Mesothelial cell of epicardium (in vitro differentiated cells): ENCODE measurements at regions not wholly inside any gene's neighbourhood (a gene's known extent, or its start where the extent isn't known, plus 50 kb on each side); places are given as distances from the start of the nearest gene placed in this dataset.

ENCODE experiments used
- DNase-seq, 2 experiments: peaks; one replicate each; pipeline ENCODE4 v3.0.0; 2021; ENCODE audit warnings: low spot score in 2 of 2; ENCODE audit not compliant: unreplicated experiment in 2 of 2
- H3K27ac Mint-ChIP-seq: 2 replicates; pipeline ENCODE4 v1.8.0; 2021; ENCODE audit warnings: mixed read lengths
- H3K27me3 Mint-ChIP-seq: 2 replicates; pipeline ENCODE4 v1.8.0; 2021; ENCODE audit warnings: low read depth, mixed read lengths
- H3K36me3 Mint-ChIP-seq: 2 replicates; pipeline ENCODE4 v1.8.0; 2021; ENCODE audit warnings: mixed read lengths
- H3K4me1 Mint-ChIP-seq: 2 replicates; pipeline ENCODE4 v1.8.0; 2021; ENCODE audit warnings: mixed read lengths
- H3K4me3 Mint-ChIP-seq: 2 replicates; pipeline ENCODE4 v1.8.0; 2021; ENCODE audit warnings: mild to moderate bottlenecking, moderate library complexity, mixed read lengths
- H3K9me3 Mint-ChIP-seq: 2 replicates; pipeline ENCODE4 v1.8.0; 2021; ENCODE audit warnings: mixed read lengths
- TF ChIP-seq, protein P1 (sequence below): fragments of 200-600 bp; sonication (generic); IDR thresholded peaks from one replicate; pipeline ENCODE4 v1.5.0; 2021; ENCODE audit warnings: antibody characterized with exemption; ENCODE audit not compliant: unreplicated experiment

DNA sequence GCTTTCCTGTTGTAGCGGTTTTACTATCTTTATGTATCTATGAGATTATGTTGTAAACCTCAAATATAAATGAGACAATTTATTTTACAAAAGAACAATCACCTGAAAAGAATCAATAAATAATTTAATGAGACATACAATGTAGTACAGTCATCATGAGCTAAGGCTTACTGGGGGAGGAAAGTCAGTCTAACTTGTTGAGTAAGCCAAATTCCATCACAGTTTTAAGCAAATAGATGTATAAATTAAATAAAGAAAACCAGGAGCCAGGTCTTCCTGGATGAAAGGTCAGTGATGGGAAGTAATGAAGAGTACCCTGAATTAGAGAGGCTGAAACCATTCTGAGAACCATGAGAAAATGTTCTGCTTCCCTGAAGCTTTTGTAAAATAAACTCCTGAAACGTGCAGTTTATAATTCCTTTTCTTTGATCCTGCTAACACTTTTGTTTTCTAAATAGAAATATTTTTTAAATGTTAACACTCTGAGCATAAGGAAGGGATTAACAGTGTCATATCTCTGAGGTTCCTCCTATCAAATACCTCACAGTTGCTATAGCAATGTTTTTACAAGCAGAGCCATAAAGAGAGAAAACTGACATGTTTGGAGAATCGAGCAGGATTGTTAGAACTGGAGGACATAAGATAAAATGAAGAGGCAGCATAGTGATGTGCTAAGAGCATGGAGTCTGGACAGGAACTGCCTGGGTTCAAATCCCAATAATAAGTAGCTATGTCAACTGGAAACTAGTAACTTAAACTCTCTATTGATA lies 444.9 kb upstream of the FOXG1 start:
- Mint-ChIP-seq H3K9me3 (no peaks in the 10 kb centered on the region), H3K4me3 (no peak overlapping the region), H3K27ac (no peak overlapping the region), H3K4me1 (no peaks in the 10 kb centered on the region), H3K27me3 (no peaks in the 10 kb centered on the region), H3K36me3 (no peaks in the 10 kb centered on the region)
- no peak for DNase-seq
- TF ChIP-seq, protein P1, sequence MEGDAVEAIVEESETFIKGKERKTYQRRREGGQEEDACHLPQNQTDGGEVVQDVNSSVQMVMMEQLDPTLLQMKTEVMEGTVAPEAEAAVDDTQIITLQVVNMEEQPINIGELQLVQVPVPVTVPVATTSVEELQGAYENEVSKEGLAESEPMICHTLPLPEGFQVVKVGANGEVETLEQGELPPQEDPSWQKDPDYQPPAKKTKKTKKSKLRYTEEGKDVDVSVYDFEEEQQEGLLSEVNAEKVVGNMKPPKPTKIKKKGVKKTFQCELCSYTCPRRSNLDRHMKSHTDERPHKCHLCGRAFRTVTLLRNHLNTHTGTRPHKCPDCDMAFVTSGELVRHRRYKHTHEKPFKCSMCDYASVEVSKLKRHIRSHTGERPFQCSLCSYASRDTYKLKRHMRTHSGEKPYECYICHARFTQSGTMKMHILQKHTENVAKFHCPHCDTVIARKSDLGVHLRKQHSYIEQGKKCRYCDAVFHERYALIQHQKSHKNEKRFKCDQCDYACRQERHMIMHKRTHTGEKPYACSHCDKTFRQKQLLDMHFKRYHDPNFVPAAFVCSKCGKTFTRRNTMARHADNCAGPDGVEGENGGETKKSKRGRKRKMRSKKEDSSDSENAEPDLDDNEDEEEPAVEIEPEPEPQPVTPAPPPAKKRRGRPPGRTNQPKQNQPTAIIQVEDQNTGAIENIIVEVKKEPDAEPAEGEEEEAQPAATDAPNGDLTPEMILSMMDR, result no peak

DNA sequence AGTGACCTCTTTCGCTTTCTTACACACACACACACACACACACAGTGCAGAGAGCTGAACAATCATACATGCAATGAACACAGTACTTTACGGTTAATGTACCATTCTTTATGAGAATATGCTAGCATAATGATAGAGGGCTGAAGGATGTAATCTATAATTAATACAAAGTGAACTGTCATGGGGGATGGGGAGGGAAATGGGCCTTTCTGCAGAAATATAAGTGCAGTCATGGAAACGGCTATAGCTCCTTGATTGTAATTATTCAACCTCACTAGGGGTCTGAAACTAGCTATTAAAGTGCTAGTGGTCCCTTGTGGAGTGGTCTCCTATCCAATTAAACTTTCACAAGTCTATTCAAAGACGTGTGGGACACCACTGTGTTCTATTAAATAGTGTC lies 443.2 kb upstream of the FOXG1 start:
- Mint-ChIP-seq H3K36me3 (no peaks in the 10 kb centered on the region), H3K9me3 (no peaks in the 10 kb centered on the region), H3K4me3 (no peak overlapping the region), H3K4me1 (no peaks in the 10 kb centered on the region), H3K27ac (no peak overlapping the region), H3K27me3 (no peaks in the 10 kb centered on the region)
- TF ChIP-seq, protein P1, result no peak
- DNase-seq, result no peak

DNA sequence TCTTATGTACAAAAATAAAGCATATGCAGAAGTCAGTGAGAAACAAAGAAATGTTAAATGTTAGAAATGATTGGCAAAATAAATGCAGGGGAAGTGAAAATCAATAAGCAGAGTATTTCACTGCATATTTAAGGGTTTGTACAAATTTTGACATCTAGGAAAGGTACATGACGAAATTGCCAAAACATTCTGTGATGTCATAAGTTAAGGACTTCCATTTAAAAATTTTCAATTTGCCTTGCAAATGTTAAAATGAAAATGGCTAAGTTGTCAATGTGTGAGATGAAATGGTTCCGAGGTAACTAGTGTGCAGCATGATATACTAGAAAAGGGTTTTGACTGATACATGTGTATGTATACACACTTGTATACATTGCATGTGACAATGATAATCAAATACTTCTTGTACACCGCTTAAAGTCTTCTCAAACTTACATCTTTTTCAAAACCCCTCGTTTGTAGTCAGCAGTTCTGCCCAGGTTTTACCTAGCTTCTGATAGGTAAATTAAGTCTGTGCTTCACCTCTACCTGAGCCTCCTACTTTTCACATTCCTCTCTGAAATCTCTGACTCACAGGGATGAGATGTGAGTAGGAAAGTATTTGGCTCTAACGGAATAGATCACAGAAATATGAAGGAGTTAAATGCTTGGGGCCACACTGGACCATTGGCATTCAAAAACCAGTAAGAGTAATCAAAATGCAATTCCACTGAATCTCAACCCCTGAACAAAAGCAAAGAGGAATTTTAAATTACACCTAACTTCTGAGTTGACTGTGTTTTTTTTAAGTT lies 442.4 kb upstream of the FOXG1 start:
- TF ChIP-seq, protein P1, result no peak
- Mint-ChIP-seq H3K4me3 (no peak overlapping the region), H3K9me3 (no peaks in the 10 kb centered on the region), H3K27ac (no peak overlapping the region), H3K4me1 (no peaks in the 10 kb centered on the region), H3K36me3 (no peaks in the 10 kb centered on the region), H3K27me3 (no peaks in the 10 kb centered on the region)
- no peak for DNase-seq

DNA sequence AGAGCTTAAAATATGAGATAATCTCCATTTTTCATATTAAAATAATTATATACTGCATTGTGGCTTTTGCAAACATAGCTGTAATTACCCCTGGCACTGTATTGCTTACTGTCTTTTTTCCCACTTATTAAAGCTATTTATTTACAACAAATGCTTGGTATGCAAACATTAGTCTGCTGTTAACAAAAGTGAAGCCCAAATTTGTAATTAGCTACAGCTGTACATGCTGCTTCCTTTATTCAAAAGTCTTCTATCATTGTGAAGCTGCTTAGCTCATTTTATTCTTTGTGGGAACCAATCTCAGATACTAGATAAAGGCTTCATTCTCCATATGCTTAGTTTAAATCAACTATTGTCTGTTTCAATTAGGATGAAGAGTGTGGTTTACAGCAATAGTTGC lies 425.8 kb upstream of the FOXG1 start:
- Mint-ChIP-seq H3K4me3 (no peak overlapping the region), H3K36me3 (no peaks in the 10 kb centered on the region), H3K4me1 (no peaks in the 10 kb centered on the region), H3K27me3 (peaks cover 2% of the 10 kb centered on the region), H3K9me3 (no peaks in the 10 kb centered on the region), H3K27ac (no peak overlapping the region)
- no peak for DNase-seq
- TF ChIP-seq, protein P1, result no peak

DNA sequence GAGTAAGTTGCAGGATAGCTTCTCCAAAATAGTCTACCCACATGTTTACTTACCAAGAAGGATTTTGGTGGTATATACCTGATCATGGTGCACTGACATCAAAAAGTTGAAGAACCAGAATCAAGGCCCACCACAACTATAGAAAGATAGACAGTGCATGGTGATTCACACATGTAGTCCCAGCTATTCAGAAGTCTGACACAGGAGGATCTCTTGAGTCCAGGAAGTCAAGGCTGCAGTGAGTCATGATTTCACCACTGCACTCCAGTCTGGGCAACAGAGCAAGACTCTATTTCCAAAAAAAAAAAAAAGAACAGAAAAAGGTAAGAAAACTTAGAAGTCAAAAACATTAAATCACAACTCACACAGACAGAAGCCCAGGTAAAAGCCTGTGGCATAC lies 422.2 kb upstream of the FOXG1 start:
- H3K4me3 Mint-ChIP-seq, result no peak overlapping the region
- no peaks in the 10 kb centered on the region for H3K27me3 Mint-ChIP-seq
- no peaks in the 10 kb centered on the region for H3K4me1 Mint-ChIP-seq
- no peak for DNase-seq
- H3K9me3 Mint-ChIP-seq, result no peaks in the 10 kb centered on the region
- no peak overlapping the region for H3K27ac Mint-ChIP-seq
- TF ChIP-seq, protein P1, result no peak
- H3K36me3 Mint-ChIP-seq, result no peaks in the 10 kb centered on the region
